Heart left ventricle (tissue), 16 donors: ENCODE measurements at regions not wholly inside any gene's neighbourhood (a gene's known extent, or its start where the extent isn't known, plus 50 kb on each side); places are given as distances from the start of the nearest gene placed in this dataset.
"Not testable (repeated sequence)": the region's sequence is repeated elsewhere in the genome, so short reads cannot be mapped to it uniquely, and the experiment has no call there.

Experiments used
- ATAC-seq, 4 donors: fragments of 200-7000 bp; cut with Tn5 transposase; one replicate each; pipeline ENCODE4 v1.9.1; 2020 to 2022; ENCODE audit warnings: moderate library complexity in 4 of 4, mild to moderate bottlenecking in 3 of 4, moderate number of reproducible peaks in 1 of 4
- DNase-seq, 5 donors: peaks; one replicate each; pipeline ENCODE4 v3.0.0-alpha.2; 2020
- H3K27ac ChIP-seq, 12 donors: fragments of 200-600 bp; sonication (generic) in 4 of 12; one replicate each; pipeline versions ENCODE4 v1.5.0 to v1.8.0; 2016 to 2022; ENCODE audit warnings: mild to moderate bottlenecking in 2 of 12
- H3K27me3 ChIP-seq, 9 donors: fragments of 200-600 bp; sonication (generic) in 2 of 9; one replicate each; pipeline versions ENCODE4 v1.5.1 to v1.8.0; 2016 to 2022; ENCODE audit warnings: mild to moderate bottlenecking in 3 of 9
- H3K36me3 ChIP-seq, 9 donors: fragments of 200-600 bp; sonication (generic) in 2 of 9; one replicate each; pipeline versions ENCODE4 v1.5.0 to v1.8.0; 2018 to 2022; ENCODE audit warnings: mild to moderate bottlenecking in 2 of 9
- H3K4me1 ChIP-seq, 12 donors: fragments of 200-600 bp; sonication (generic) in 4 of 12; one replicate each; pipeline versions ENCODE4 v1.5.0 to v1.8.0; 2016 to 2022; ENCODE audit warnings: mild to moderate bottlenecking in 3 of 12
- H3K4me3 ChIP-seq, 12 donors: fragments of 200-600 bp; sonication (generic) in 4 of 12; one replicate each; pipeline versions ENCODE4 v1.5.0 to v1.8.0; 2017 to 2022; ENCODE audit warnings: mild to moderate bottlenecking in 9 of 12, moderate library complexity in 4 of 12
- H3K9me3 ChIP-seq, 12 donors: fragments of 200-600 bp; sonication (generic) in 4 of 12; one replicate each; pipeline versions ENCODE4 v1.5.0 to v1.8.0; 2016 to 2022; ENCODE audit warnings: mild to moderate bottlenecking in 1 of 12
- POLR2A ChIP-seq, 2 donors: fragments of 450-650 bp; IDR thresholded peaks; one replicate each; pipeline ENCODE4 v1.6.1; 2017; ENCODE audit warnings: antibody characterized with exemption in 2 of 2, mild to moderate bottlenecking in 2 of 2, moderate library complexity in 2 of 2
- WGBS, 4 donors: extraction: QIAGEN DNeasy Blood & Tissue Kit in 2 of 4; methylation state at CpG; one replicate each; pipeline versions ENCODE4 v1.1.5 to v1.1.7; 2013 to 2018; 5-methylcytosine and 5-hydroxymethylcytosine counted together
- intact Hi-C, 10 donors: fragments of 100-400 bp; cut with DNase I; formaldehyde crosslinking; loops; one replicate each; pipeline versions ENCODE4 v1.11.1 to v1.14.2; 2022
- TF ChIP-seq, protein P1 (sequence below), 12 donors: fragments of 200-600 bp; sonication (generic) in 4 of 12; IDR thresholded peaks; one replicate each; pipeline versions ENCODE4 v1.5.0 to v1.8.0; 2018 to 2022; ENCODE audit warnings: antibody characterized with exemption in 12 of 12, mild to moderate bottlenecking in 5 of 12
- donor health status: ischemic (EF 13 %, LVEDD 7.1; RV severe dilation, severe dysfunction).
- donor health status: healthy with polysubstance abuse.
- donor health status: DM: no; HTN: yes; CAD: no.
- donor health status: DM: no; HTN: no; CAD: no.
- donor health status: ischemic (EF 25% LVEDD 6.9; RV normal size, moderate dysfunction).
- donor health status: ischemic (EF 25% LVEDD 5.7; RV mildly dilated, moderate dysfunction).
- donor health status: healthy.
- donor health status: DM: yes; HTN: yes; CAD: no.
- donor health status: ischemic (EF 35%, LVEDD 5.7; RV mildly dilated, moderate dysfunction).
- donor health status: nonischemic (EF 11% LVEDD 7.7; RV severe dilation, severe dysfunction).
- donor health status: DM: yes; HTN: yes; CAD: no.
- donor health status: PGD.
- donor health status: ischemic (EF 29% LVEDD 5.4; RV normal size, mild dysfunction).
- donor health status: nonischemic (EF 23%, LVEDD 6.1; RV moderate dilation, normal function).

DNA sequence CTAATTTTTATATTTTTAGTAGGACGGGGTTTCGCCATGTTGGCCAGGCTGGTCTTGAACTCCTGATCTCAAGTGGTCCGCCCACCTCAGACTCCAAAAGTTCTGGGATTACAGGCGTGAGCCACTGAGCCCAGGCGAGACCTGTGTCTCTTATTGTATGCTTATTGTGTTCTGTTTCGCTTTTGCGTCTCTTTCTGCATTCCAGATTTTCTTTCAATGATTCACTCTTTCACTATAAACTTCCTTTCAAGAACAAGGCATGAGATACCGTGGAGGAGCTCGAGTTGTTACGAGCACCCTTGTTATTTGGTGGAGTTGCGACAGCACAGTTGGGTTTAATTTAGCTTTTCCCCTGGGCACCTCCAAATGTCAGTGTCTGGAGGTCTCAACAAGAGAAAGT lies 366.7 kb upstream of the FAT1 start:
- DNase-seq, result no peak
- Histone ChIP-seq H3K27me3 (no peaks in the 10 kb centered on the region), H3K4me1 (no peaks in the 10 kb centered on the region), H3K9me3 (no peaks in the 10 kb centered on the region), H3K4me3 (no peak overlapping the region), H3K27ac (no peak overlapping the region), H3K36me3 (no peaks in the 10 kb centered on the region)
- no peak for ATAC-seq
- intact Hi-C loops, result no loop called here
- WGBS, 4 donors, result 91 to 93% (median 92%) methylated on average over 11 of the region's 11 CpGs
- no peak for TF ChIP-seq POLR2A (IDR thresholded peaks at IDR 0.05)
- TF ChIP-seq, protein P1, sequence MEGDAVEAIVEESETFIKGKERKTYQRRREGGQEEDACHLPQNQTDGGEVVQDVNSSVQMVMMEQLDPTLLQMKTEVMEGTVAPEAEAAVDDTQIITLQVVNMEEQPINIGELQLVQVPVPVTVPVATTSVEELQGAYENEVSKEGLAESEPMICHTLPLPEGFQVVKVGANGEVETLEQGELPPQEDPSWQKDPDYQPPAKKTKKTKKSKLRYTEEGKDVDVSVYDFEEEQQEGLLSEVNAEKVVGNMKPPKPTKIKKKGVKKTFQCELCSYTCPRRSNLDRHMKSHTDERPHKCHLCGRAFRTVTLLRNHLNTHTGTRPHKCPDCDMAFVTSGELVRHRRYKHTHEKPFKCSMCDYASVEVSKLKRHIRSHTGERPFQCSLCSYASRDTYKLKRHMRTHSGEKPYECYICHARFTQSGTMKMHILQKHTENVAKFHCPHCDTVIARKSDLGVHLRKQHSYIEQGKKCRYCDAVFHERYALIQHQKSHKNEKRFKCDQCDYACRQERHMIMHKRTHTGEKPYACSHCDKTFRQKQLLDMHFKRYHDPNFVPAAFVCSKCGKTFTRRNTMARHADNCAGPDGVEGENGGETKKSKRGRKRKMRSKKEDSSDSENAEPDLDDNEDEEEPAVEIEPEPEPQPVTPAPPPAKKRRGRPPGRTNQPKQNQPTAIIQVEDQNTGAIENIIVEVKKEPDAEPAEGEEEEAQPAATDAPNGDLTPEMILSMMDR (IDR thresholded peaks at IDR 0.05), result no peak

DNA sequence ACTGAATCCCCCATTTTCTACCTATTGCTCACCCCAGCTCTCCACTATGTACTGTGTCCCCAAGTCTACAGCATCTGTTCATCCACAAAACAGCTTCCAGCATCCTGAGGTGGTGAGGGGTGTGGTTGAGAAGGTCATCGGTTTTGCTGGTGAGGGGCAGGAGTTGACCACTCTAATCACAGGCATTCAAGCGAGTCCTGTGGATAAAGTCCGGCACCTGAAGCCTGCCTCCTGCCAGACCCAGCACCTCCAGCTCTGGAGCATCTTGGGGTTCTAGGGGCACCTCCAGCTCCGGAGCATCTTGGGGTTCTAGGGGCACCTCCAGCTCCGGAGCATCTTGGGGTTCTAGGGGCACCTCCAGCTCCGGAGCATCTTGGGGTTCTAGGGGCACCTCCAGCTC lies 367.2 kb upstream of the FAT1 start:
- H3K4me3 ChIP-seq, H3K4me1 ChIP-seq, H3K27me3 ChIP-seq, DNase-seq, H3K36me3 ChIP-seq, H3K9me3 ChIP-seq, H3K27ac ChIP-seq, ATAC-seq, intact Hi-C loops: not testable (repeated sequence)
- 87 to 100% (median 94%) methylated on average over 4 to 6 of the region's 6 CpGs for WGBS, 4 donors

DNA sequence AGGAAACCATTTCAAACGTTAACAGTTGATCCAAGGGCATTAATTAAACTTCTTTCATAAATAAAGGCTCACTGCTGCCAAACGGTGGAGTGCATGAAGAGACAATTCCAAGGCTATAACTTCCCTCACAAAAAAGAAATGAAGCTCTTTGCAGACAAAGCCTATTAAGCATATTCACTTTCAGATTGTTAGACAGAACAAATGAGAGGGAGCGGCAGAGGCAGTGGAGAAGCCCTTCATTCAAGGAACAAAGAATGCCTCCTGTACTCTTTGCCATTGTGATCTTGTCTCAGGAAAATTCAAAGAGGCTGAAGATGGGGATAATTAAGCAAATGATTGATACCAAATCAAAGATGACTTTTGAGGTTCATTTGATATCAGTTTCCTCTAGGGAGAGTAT lies 370.5 kb upstream of the FAT1 start:
- H3K9me3 ChIP-seq, result peaks cover 0 to 17% (median 0%) of the 10 kb centered on the region in 12 donors
- H3K27ac ChIP-seq, result no peak overlapping the region
- no peak for ATAC-seq
- no peaks in the 10 kb centered on the region for H3K27me3 ChIP-seq
- no peak for TF ChIP-seq POLR2A (IDR thresholded peaks at IDR 0.05)
- TF ChIP-seq, protein P1 (IDR thresholded peaks at IDR 0.05), result no peak
- no peak for DNase-seq
- H3K4me1 ChIP-seq, result no peaks in the 10 kb centered on the region
- no peak overlapping the region for H3K4me3 ChIP-seq
- intact Hi-C loops, result no loop called here
- 61 to 71% (median 65%) methylated on average over 3 of the region's 3 CpGs for WGBS, 4 donors
- no peaks in the 10 kb centered on the region for H3K36me3 ChIP-seq

DNA sequence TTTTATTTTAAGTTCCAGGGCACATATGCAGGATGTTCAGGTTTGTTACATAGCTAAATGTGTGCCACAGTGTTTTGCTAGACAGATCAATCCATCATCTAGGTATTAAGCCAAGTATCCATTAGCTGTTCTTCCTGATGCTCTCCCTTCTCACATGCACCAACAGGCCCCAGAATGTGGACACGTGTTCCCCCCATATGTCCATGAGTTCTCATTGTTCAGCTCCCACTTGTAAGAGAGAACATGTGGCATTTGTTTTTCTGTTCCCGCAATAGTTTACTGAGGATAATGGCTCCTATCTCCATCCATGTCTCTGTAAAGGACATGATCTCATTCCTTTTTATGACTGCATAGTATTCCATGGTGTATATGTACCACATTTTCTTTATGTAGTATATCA lies 374.8 kb upstream of the FAT1 start:
- Histone ChIP-seq H3K27ac (no peak overlapping the region), H3K36me3 (no peaks in the 10 kb centered on the region), H3K4me3 (no peak overlapping the region), H3K27me3 (no peaks in the 10 kb centered on the region), H3K9me3 (peaks cover 0 to 17% (median 0%) of the 10 kb centered on the region in 12 donors), H3K4me1 (no peaks in the 10 kb centered on the region)
- TF ChIP-seq, protein P1 (IDR thresholded peaks at IDR 0.05), result no peak
- no peak for TF ChIP-seq POLR2A (IDR thresholded peaks at IDR 0.05)
- intact Hi-C loops, result no loop called here
- WGBS, 4 donors, result 41 to 70% (median 46%) methylated on average over 2 of the region's 2 CpGs
- DNase-seq, result no peak
- no peak for ATAC-seq

DNA sequence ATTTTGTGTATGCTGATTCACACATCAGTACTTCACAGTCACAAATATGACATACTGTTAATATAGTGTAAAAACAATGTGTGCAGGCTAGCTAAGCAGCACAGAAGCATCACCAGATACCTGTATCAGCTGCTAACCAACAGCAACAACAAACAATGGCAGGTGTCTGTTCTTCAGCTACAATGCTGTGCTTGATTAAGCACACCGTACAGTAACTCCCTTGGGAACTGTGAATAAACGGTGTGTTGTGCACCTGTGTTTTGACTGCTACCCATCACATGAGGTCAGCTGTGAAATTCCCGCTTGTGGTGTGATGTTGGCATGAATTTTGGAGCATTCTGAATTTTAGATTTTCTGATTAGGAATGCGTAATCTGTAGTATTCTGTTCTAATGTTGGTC lies 379.7 kb upstream of the FAT1 start:
- Histone ChIP-seq H3K4me3 (no peak overlapping the region), H3K9me3 (peaks cover 0 to 4% (median 0%) of the 10 kb centered on the region in 12 donors), H3K4me1 (no peaks in the 10 kb centered on the region), H3K27me3 (no peaks in the 10 kb centered on the region), H3K36me3 (no peaks in the 10 kb centered on the region), H3K27ac (no peak overlapping the region)
- no peak for ATAC-seq
- intact Hi-C loops, result no loop called here
- no peak for DNase-seq
- TF ChIP-seq, protein P1 (IDR thresholded peaks at IDR 0.05), result no peak
- TF ChIP-seq POLR2A (IDR thresholded peaks at IDR 0.05), result no peak
- 72 to 91% (median 75%) methylated on average over 4 of the region's 4 CpGs for WGBS, 4 donors
